OCI-LY1 (cell line): ENCODE measurements at regions not wholly inside any gene's neighbourhood (a gene's known extent, or its start where the extent isn't known, plus 50 kb on each side); places are given as distances from the start of the nearest gene placed in this dataset.
"Not testable (repeated sequence)": the region's sequence is repeated elsewhere in the genome, so short reads cannot be mapped to it uniquely, and the experiment has no call there.

Source experiments
- H2AFZ ChIP-seq: fragments of 200-600 bp; sonication (generic), shearing (Covaris generic); 2 replicates; pipeline ENCODE4 v1.6.0; 2014; ENCODE audit warnings: antibody characterized with exemption, mild to moderate bottlenecking, low read length
- H3F3A ChIP-seq: fragments of 200-600 bp; sonication (generic), shearing (Covaris generic); 2 replicates; pipeline ENCODE4 v1.6.0; 2014; ENCODE audit warnings: mild to moderate bottlenecking, antibody characterized with exemption, low read length, moderate library complexity; ENCODE audit not compliant: insufficient read depth
- H3K27ac ChIP-seq: fragments of 200-600 bp; sonication (generic); 2 replicates; pipeline ENCODE4 v1.5.1; 2014; ENCODE audit warnings: low read length, mixed run types, mild to moderate bottlenecking, low read depth; ENCODE audit not compliant: poor library complexity, severe bottlenecking
- H3K27me3 ChIP-seq: fragments of 200-600 bp; sonication (generic); 2 replicates; pipeline ENCODE4 v1.6.0; 2014; ENCODE audit warnings: antibody characterized with exemption, mild to moderate bottlenecking, low read length, moderate library complexity; ENCODE audit not compliant: insufficient read depth
- H3K36me3 ChIP-seq: fragments of 200-600 bp; sonication (generic); 2 replicates; pipeline ENCODE4 v1.6.1; 2014; ENCODE audit warnings: mild to moderate bottlenecking, antibody characterized with exemption, low read length, moderate library complexity, mixed read lengths; ENCODE audit not compliant: insufficient read depth
- H3K4me1 ChIP-seq: fragments of 200-600 bp; sonication (generic); 2 replicates; pipeline ENCODE4 v1.5.1; 2014; ENCODE audit warnings: mild to moderate bottlenecking, low read length, moderate library complexity; ENCODE audit not compliant: insufficient read depth, severe bottlenecking
- H3K4me2 ChIP-seq: fragments of 200-600 bp; sonication (generic), shearing (Covaris generic); 2 replicates; pipeline ENCODE4 v1.6.1; 2014; ENCODE audit warnings: low read length
- H3K4me3 ChIP-seq: fragments of 200-600 bp; sonication (generic); 2 replicates; pipeline ENCODE4 v1.5.1; 2014; ENCODE audit warnings: low read length, low read depth, mild to moderate bottlenecking, mixed read lengths; ENCODE audit not compliant: poor library complexity, severe bottlenecking
- H3K79me2 ChIP-seq: fragments of 200-600 bp; shearing (Covaris generic); 2 replicates; pipeline ENCODE4 v1.6.1; 2016; ENCODE audit warnings: mixed run types, low read length, mixed read lengths; ENCODE audit not compliant: insufficient read depth
- H3K9ac ChIP-seq: fragments of 200-600 bp; sonication (generic), shearing (Covaris generic); 2 replicates; pipeline ENCODE4 v1.6.1; 2014; ENCODE audit warnings: mild to moderate bottlenecking, low read length, mixed read lengths
- H3K9me2 ChIP-seq: fragments of 200-600 bp; sonication (generic), shearing (Covaris generic); 2 replicates; pipeline ENCODE4 v1.6.1; 2014; ENCODE audit warnings: low read depth, mild to moderate bottlenecking, low read length, mixed read lengths
- H3K9me3 ChIP-seq: fragments of 200-600 bp; shearing (Covaris generic); 2 replicates; pipeline ENCODE4 v1.6.1; 2014; ENCODE audit warnings: low read length, mixed read lengths
- H4K20me1 ChIP-seq: fragments of 200-600 bp; sonication (generic), shearing (Covaris generic); 2 replicates; pipeline ENCODE4 v1.6.0; 2016; ENCODE audit warnings: mild to moderate bottlenecking, low read length; ENCODE audit not compliant: insufficient read depth
- CTCF ChIP-seq: fragments of 200-600 bp; sonication (generic), shearing (Covaris generic); IDR thresholded peaks from 2 replicates; pipeline ENCODE4 v1.5.1; 2017; ENCODE audit warnings: mild to moderate bottlenecking, antibody characterized with exemption, low read length, moderate library complexity, mixed read lengths
- EZH2 ChIP-seq: fragments of 200-600 bp; sonication (generic), shearing (Covaris generic); IDR thresholded peaks from 2 replicates; pipeline ENCODE4 v1.8.0; 2017; ENCODE audit warnings: borderline replicate concordance, mixed run types, mild to moderate bottlenecking, antibody characterized with exemption, low read length, moderate library complexity, mixed read lengths

- Histone ChIP-seq H3K4me2 (no peak overlapping the region), H3K9ac (no peak overlapping the region), H3K9me2 (no peaks in the 10 kb centered on the region), H3K27me3 (0 out of 2 replicates have a peak, but pooled peaks cover 7% of the 10 kb centered on the region), H3K36me3 (no peaks in the 10 kb centered on the region), H2AFZ (no peak overlapping the region), H3K4me1 (no peaks in the 10 kb centered on the region), H3K79me2 (no peaks in the 10 kb centered on the region), H3F3A (no peaks in the 10 kb centered on the region), H4K20me1 (no peaks in the 10 kb centered on the region), H3K27ac (no peak overlapping the region), H3K4me3 (no peak overlapping the region), H3K9me3 (no peaks in the 10 kb centered on the region)
- TF ChIP-seq EZH2 = no peak
- TF ChIP-seq CTCF = no peak
Observed at GRCh38 chr9:135305546-135306180, 173.9 kb upstream of the PPP1R26 start.

GRCh38 chr9:135306699-135307098 lies 172.9 kb upstream of the PPP1R26 start:
- Histone ChIP-seq H3K4me2 (no peak overlapping the region), H3F3A (no peaks in the 10 kb centered on the region), H4K20me1 (no peaks in the 10 kb centered on the region), H3K79me2 (no peaks in the 10 kb centered on the region), H3K9me2 (no peaks in the 10 kb centered on the region), H2AFZ (no peak overlapping the region), H3K9me3 (no peaks in the 10 kb centered on the region), H3K36me3 (no peaks in the 10 kb centered on the region), H3K27ac (no peak overlapping the region), H3K27me3 (0 out of 2 replicates have a peak, but pooled peaks cover 4% of the 10 kb centered on the region), H3K4me1 (no peaks in the 10 kb centered on the region), H3K4me3 (no peak overlapping the region), H3K9ac (no peak overlapping the region)
- TF ChIP-seq EZH2 = no peak
- TF ChIP-seq CTCF = no peak

- Histone ChIP-seq H2AFZ (no peak overlapping the region), H3K9me2 (no peaks in the 10 kb centered on the region), H3K4me1 (no peaks in the 10 kb centered on the region)
Observed at GRCh38 chr9:135307300-135307699, 172.3 kb upstream of the PPP1R26 start.

GRCh38 chr9:135307919-135308318 lies 171.7 kb upstream of the PPP1R26 start:
- H3K4me1 ChIP-seq, H3K9me2 ChIP-seq, H4K20me1 ChIP-seq, H3K27ac ChIP-seq, H2AFZ ChIP-seq, H3K79me2 ChIP-seq, H3K27me3 ChIP-seq, H3K9me3 ChIP-seq, H3K4me2 ChIP-seq, H3K4me3 ChIP-seq, H3F3A ChIP-seq, H3K9ac ChIP-seq, H3K36me3 ChIP-seq: not testable (repeated sequence)

More at GRCh38 chr9:135307300-135307699, 172.3 kb upstream of the PPP1R26 start:
- no peaks in the 10 kb centered on the region for H4K20me1 ChIP-seq
- no peaks in the 10 kb centered on the region for H3K9me3 ChIP-seq
- no peak overlapping the region for H3K4me3 ChIP-seq
- H3K27me3 ChIP-seq = 0 out of 2 replicates have a peak, but pooled peaks cover 4% of the 10 kb centered on the region
- no peak overlapping the region for H3K9ac ChIP-seq
- H3K79me2 ChIP-seq = no peaks in the 10 kb centered on the region
- H3F3A ChIP-seq = no peaks in the 10 kb centered on the region
- no peak overlapping the region for H3K4me2 ChIP-seq
- no peak for TF ChIP-seq CTCF
- TF ChIP-seq EZH2 = no peak
- no peak overlapping the region for H3K27ac ChIP-seq
- no peaks in the 10 kb centered on the region for H3K36me3 ChIP-seq
